Adrenal gland (tissue), 5 donors: ENCODE measurements at regions not wholly inside any gene's neighbourhood (a gene's known extent, or its start where the extent isn't known, plus 50 kb on each side); places are given as distances from the start of the nearest gene placed in this dataset.

Source experiments
- CTCF ChIP-seq, 6 experiments: fragments of 450-650 bp in 4 of 6; fragments of 200-600 bp in 2 of 6; sonication (generic) in 1 of 6; IDR thresholded peaks; 1 replicate in 5 of 6; 2 replicates in 1 of 6; pipeline versions ENCODE4 v1.5.1 to v1.8.0; 2016 to 2021; ENCODE audit warnings: antibody characterized with exemption in 6 of 6, mild to moderate bottlenecking in 2 of 6, moderate library complexity in 1 of 6
- POLR2A ChIP-seq, 2 donors: fragments of 450-650 bp; IDR thresholded peaks; one replicate each; pipeline ENCODE4 v1.6.1; 2017; ENCODE audit warnings: antibody characterized with exemption in 2 of 2, mild to moderate bottlenecking in 2 of 2, moderate library complexity in 1 of 2
- donor health status: DM: no; HTN: no; CAD: no.

- TF ChIP-seq POLR2A (IDR thresholded peaks at IDR 0.05) (no peak), CTCF (IDR thresholded peaks at IDR 0.05) (no peak)
These were observed 302.4 kb downstream of the PCDH20 start for GRCh38 chr13:61113140-61113658.
